M059J (cell line): ENCODE measurements at regions not wholly inside any gene's neighbourhood (a gene's known extent, or its start where the extent isn't known, plus 50 kb on each side); places are given as distances from the start of the nearest gene placed in this dataset.
A peak's percentile ranks its signal among the peaks of the same experiment; 100 is the strongest.

ENCODE experiments used
- DNase-seq: peaks from one replicate; pipeline ENCODE4 v3.0.0-alpha.2; 2012; ENCODE audit warnings: low read depth

DNA sequence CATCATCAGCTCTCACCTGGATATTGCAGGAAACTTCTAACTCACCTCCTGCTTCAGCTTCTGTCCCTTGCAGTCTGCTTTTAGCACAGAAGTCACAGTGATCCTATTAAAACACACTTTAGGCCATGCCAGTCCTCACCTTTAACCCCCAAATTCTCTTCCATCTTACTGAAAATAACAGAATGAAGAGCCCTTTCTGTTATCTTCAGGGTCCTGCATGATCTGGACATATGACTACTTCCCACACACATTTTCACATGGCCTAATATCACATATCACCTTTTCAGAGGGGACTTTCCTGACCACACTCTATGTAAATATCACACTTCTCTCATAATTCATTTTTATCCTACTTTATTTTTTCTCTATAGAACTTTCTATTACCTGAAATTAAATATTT, 550.6 kb upstream of the CLINT1 start:
- no peak for DNase-seq

DNA sequence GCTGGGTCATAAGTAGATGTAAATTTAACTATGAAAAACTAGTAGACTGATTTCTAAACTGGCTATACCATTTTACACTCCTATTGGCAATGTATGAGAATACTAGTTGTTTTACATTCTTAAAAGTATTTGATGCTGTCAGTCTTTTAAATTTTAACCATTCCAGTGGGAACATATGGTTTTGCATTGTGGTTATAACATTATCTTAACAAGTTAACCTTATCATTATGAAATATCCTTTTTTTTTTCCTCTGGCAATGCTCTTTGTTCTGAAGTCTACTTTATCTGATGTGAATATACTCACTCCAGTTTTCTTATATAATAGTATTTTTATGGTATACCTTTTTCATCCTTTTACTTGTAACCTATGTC, 548.9 kb upstream of the CLINT1 start:
- no peak for DNase-seq

DNA sequence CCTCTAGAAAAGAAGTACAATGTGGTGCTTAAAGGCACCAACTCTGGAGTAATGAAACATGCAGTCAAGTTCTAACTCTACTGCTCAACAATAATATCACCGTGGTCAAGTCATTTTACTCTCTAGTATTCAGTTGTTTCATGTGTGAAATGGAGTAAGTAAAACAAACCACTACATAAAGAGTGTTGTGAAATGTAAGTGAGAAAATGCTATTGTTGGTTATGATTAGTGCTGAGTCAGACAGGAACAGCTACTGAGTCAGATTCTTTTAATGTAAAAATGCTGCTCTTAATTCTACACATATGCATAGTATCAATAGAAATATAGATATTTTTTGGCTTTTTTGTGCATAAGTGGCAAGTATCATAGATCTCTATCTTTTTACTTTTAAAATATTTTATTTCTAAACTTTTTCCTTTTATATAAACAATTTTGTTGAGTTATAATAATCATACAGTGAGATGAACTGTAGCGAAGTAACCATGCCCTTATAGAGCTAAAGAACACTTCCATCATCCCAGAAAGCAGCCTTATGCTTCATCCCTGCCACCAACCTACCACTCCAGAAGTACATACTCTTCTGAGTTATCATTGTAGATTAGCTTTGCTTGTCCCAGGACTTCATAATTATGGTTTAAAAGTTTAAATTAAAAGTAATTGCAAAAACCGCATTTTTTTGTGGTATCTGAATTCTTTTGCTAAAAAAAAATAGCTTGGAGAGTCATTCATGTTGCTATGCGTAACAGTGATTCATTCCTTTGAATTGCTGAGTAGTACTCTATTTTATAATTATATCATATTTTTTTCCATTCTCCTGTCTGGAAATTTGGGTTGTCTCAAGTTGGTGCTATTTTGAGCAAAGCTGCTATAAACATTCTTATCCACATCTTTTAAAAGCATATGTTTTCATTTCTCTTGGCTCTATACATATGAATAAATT, 548.2 kb upstream of the CLINT1 start:
- peak; percentile 42 for DNase-seq

DNA sequence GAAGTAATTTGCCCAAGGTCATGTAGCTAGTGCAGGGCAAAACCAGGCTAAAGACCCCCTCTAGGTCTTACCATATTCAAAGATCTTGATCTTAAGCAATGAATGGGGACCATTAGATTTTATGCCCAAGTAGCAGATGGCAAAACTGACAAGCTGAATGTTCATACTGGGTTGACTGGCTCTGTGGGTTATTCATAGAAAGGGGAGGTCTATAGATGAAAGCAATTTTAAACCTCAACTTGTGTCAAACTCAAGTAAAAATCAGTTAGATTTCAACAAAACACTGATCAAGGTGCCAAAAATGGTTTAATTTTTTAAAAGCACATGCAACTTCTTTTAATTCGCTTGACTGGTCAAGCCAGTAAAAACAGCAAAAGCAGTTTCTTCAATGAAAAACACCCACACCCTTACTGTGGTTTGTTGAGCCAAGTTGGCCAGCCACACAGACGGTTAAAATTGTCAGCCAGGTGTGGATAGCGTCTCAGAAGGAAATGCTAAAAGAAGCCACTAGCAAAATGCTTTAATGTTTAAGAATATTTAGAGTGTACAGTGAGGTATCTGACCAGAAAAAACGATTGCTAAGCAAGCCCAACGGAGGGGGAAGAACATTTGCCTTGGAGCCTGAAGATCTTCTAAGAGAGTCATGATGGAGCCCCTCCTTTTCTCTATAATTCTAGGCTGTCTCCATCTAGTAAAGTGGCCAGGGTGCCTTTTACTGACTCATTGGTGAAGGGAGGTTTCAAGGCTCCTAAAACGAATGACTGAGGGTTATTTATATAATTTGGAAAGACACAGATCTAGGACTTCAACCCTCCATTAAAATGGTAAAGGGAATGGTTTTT, 539.6 kb upstream of the CLINT1 start:
- DNase-seq: no peak

DNA sequence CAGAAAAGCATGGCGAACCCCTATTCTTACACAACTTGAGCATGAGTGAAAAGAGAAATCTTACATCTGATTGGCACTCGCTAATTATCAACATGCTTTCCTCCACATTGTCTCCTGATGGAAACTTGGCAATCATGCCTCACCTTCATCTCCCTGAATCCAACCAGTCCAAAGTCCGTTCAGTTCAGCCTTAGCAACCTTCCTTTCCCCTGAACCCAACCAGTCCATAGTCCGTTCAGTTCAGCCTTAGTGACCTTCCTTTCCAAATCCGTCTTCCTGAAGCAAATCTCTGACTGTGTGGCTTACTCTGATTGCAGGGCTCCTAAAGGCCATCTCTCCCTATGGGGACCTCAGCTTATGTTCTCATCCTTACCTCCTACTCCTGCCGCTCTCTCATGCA, 538.3 kb upstream of the CLINT1 start:
- DNase-seq: no peak

DNA sequence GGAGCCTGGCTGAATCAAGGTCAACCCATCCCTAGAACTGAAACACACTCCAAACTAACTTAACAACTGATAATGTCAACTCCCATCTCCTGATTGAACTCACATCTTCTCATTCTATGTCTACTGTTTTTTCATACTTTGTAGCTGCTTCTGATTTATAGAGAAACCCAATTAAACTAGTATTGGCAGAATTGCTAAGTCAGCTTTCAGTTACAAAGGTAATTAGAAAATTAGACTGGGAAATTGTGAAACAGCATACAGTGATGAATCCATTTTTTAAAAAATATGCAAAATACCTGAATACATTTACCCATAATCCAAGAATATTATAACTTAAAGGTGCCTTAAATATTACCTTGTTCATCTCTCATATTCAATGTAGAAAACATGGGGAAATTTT, 535.2 kb upstream of the CLINT1 start:
- DNase-seq: no peak

DNA sequence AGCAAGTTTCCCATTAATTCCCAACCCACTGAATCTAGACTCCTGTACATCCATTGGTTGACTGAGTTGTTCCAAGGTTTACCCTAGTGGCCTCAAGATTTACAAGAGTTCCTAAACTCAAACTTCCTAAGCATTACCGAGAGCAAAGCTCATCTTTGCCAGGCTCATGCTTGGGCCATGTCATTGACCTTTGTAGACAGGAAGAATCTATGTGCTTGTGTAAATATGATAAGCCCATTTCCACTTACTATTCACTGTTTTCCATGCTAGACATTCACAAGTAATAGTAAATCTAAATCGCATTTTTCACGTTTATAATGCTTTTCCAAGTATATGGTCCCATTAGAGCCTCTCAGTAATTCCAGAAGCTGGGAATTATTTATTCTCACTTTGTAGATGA, 534.5 kb upstream of the CLINT1 start:
- no peak for DNase-seq

DNA sequence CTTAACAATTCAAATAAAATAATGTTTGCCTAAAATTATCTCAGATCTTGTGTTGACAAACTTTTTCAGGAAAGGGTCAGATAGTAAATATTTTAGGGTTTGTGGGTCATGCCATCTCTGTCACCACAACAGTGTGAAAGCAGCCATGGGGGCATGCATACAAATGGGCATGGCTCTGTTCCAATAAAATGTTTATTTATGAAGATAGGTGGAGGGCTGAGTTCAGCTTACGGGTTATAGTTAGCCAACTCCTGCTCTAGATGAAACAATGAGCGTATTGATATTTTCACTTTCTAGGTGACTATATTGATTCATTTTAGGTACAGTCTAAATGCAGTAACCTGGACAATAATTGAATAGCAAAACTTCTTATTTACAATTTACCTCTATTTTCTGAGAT, 533.8 kb upstream of the CLINT1 start:
- no peak for DNase-seq

DNA sequence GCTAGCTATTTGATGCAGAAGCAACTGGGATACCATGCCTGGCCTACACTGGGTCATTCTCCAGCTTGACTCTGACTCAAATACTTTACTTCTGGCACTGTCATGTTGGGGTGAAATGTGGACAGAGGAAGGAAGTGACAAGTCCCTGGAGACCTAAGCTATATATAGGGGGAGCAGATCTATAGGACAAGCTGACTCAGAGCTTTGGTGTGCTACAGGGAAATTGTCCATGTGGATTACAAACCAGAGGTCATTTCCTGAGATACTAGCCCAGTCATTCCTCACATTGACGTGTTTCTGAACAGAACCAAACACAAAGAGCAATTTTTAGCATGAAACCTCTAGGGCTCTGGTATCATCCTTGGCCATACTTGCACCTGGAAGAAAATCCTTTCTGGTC, 531.6 kb upstream of the CLINT1 start:
- peak; percentile 15 for DNase-seq

DNA sequence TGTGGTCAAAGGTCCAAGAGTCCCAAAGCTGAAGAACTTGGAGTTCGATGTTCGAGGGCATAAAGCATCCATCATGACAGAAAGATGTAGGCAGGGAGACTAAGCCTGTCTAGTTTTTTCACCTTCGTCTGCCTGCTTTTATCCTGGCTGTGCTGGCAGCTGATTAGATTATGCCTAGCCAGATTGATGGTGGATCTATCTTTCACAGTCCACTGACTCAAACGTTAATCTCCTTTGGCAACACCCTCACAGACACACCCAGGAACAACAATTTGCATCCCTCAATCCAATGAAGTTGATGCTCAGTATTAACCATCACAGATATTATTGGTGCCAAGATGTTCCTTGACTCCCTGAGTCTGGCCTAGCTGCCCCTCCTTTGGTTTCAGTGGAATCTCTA, 530.8 kb upstream of the CLINT1 start:
- DNase-seq: no peak

DNA sequence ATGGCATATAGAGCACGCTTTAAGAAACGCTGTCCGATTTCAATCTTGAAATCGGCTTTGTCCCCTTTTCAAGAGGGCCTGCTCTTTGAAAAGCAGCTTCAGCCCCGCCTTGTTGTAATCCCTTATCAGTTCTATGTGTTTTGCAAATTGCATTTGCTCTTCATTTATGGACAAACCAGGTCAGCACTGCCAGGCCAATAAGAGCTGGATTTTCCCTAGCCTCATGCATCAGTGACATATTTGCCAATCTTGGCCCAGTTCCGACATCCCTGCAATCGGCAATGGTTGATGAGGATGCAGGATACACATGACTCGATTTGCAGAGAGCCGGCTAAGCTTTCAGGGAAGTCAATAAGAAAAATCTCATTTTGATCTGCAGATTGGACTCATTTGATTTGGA, 529.1 kb upstream of the CLINT1 start:
- DNase-seq: no peak

DNA sequence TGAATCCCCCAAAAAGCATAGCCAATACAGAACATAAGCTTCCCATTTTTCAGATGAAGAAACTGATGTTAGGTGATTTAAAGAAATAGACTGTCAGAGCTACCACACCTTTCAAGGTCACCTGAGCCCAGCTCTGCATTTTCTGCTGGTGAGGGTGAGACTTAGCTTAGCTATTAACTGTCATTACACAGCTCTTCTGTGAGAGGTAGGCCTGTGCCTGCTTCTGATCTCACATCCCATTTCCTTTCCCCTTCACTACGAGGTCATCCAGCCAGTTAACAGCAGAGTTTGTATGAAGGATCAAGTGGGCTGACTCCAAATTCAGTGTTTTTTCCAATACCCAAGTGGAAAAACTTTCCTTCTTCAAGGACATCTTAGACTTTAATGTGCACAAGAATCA, 528.6 kb upstream of the CLINT1 start:
- DNase-seq: no peak

DNA sequence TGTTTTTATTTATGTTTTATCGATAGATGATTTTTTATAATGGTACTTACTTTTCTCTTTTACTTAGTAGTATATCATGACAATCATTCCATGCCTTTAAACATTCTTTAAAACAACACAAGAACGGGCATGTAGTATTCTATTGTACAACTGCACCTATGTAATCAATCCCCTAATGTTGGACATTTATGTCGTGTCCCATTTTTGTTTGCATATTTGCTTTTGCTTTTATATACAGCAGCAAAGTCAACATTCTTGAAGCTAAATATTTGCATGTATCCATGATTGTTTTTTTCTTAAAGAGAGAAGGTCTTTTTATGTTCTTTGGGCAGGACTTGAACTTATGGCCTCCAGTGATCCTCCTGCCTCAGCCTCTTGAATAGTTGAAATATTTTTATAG, 527.0 kb upstream of the CLINT1 start:
- no peak for DNase-seq

DNA sequence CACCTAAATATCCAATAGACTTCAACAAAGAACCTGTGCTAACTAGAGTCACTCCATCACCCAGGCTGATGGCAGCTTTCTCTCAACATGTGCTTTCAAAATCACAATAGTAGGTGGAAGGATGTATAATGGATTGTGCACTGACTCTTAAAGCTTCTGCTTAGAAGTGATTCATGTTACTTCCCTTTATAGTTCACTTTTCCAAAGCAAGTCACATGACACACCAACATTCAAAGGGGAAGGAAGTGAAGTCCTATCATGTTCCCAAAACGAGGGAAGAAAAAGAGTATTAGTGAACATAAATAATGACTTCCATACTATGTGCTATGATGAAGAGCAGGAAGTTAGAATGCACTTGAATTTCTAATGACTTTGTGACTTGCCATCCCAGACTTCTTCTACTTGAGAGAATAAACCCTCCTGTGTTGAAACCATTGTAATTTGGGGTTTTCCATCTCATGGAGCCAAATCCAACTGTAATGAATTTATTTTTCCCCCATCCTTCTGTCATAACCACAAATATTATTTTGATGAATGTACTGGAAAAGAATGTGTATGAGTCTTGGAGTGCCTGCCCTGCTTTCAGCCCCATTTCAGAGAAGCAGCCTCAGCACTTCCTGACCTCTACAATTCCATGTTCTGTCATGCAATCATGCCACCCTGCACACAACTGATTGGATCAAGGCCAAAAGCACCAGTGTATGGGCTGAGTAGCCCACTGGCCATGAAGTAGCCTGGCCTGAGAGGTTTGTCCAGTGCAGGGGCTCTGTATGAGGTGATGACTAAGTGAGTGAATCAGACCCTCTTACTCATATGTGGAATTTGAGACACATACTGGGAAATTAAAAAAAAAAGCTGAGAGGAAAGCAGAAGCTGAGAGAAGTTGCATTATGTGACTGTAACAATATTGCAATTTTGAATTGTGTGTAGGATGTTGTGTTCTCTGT, 525.9 kb upstream of the CLINT1 start:
- peak; percentile 96 for DNase-seq

DNA sequence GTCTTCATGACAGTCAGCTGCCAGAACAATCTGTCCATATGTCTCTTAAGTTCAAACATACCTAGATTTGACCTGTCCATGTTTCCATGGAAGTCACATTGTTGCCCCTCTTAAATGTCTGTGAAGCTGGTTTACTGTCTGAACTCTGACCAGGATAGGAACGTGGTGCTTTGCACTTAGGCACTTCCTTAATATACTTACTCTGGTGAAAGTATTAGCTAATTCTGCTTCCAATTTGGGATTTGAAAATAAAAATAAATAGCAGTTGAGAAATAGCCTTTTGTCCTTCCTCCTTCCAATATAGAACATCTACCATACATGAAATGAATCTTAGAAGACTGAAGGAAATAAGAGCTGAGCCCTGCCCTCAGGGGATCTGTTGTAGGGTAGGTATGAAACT, 524.5 kb upstream of the CLINT1 start:
- DNase-seq: no peak

DNA sequence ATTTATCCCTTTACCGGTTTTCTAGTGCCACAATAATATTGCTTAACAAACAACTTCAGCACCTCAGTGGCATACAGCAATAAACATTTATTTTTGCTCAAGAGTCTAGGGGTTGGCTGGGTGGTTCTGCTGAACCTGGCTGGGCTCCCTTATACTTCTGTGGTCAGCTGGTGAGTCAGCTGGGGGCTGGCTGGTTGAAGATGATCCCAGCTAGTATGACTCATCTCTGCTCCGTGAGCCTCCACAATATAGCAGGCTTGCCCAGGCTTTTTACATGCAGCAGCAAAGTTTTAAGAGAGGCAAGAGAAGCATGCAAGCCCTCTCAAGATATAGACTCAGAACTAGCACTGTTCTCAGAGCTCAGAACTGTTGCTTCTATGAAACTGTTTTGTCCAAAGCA, 523.5 kb upstream of the CLINT1 start:
- DNase-seq: peak; percentile 95

DNA sequence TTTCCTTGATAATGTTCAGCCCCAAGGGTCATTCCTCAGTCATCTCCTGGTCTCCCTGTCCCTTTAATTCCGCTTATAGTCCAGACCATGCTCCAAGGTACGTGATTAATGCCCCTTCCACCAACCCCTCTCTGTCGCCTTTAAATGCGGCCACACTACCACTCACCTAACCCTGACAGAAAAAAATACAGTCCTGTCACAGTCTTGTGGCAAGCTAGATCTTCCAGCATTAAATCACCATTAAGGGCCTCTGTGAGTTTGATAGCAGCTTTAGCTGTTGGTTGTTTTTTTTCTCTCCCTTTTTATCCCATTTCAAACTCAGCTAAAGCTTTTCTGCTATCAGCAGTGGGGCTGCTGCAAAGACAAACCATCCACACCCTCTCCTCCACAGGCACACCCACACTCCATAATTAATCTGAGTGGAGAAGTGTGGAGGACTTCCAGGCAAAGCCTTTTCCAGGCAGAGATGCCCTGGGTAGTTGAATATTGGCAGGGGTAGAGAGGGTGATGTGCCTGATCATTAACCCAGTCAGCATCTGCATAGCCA, 522.7 kb upstream of the CLINT1 start:
- DNase-seq: no peak

DNA sequence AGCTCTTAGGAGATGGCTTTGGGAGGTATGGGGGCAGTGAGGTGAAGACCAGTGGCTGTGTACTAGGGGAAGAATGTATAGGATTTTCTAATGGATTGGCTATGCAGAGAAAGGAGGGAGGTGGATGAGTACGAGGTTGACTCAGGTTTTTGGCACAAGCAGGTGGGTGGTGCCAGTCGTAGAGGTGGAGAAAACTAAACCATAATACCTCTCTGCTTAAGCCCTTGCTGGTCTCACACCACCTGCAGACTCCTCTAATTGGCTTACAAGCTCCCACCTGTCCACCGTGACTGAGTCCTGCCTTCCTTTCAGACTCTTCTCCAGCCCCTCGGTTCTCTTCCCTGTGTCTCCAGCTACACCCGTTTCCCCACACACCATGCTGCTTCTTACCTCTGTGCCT, 521.7 kb upstream of the CLINT1 start:
- DNase-seq: no peak

DNA sequence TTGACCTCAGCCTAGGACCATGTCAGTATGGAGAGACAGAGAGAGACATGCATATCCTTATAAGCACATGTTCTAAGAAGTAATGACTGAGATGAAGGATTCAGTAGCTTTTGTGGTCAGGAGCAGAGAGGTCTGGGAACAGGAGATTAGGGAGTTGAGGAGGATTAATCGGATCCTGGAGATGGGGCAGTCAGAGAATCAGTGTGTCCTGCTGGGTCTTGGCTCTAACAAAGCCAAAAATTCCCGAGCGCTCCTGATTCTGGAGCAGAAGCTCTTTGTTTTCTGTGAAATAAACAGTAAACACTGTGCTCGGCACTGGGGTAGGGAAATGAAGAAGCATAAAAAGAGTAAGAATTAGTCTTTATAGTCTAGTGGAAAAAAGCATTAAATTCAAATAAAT, 520.0 kb upstream of the CLINT1 start:
- DNase-seq: no peak

DNA sequence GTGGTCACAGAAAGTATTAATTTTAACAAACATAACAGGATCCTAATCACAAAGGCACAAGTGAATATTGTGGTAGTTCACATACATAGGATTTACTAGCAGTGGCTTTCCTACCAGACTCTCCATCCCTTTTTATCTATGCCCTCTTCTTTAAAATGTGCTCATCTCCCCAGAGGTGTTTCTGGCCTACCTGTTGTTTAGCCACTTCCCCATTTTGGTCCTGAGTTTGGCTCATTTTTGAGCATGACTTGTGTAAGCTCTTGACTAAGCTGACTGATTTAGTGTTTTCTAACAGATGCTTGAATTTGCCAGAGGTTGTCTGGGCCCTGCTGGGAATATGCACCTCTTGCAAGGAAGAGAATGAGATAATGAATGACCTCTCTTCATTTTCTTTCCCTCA, 517.7 kb upstream of the CLINT1 start:
- no peak for DNase-seq

DNA sequence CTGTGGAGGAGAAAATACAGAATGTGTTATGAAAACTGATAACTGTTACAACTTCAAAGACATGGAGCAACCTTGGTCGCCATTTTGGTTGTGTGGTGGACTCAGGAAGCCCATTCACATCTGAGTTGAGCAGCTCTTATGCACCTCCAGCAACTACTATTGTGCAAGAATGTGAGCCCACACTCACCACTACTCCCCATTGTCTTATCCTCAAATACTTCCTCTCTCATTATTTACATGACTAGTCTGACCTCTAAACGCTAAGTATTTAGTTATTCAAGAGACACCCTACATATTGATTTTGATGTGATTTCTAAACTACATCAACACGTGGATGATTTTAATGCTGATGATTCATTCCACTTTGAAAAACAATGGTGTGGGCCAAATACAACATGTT, 516.6 kb upstream of the CLINT1 start:
- no peak for DNase-seq
